Pancreas (tissue), 10 donors: ENCODE measurements at regions not wholly inside any gene's neighbourhood (a gene's known extent, or its start where the extent isn't known, plus 50 kb on each side); places are given as distances from the start of the nearest gene placed in this dataset.
"Not testable (repeated sequence)": the region's sequence is repeated elsewhere in the genome, so short reads cannot be mapped to it uniquely, and the experiment has no call there.

ENCODE experiments used
- ATAC-seq, 4 donors: fragments of 200-7000 bp; cut with Tn5 transposase; one replicate each; pipeline versions ENCODE4 v1.8.0 to v1.9.1; 2020; ENCODE audit warnings: mild to moderate bottlenecking in 4 of 4, moderate library complexity in 4 of 4
- DNase-seq, 6 donors: peaks; one replicate each; pipeline ENCODE4 v3.0.0-alpha.2; 2020
- FAIRE-seq: peaks from 2 replicates; lab custom pipeline; 2012; peaks lifted over from hg19 to GRCh38; lab: Jason Lieb, UNC
- H3K27ac ChIP-seq, 4 donors: fragments of 200-600 bp; sonication (generic); 1 replicate in 3 of 4; 2 replicates in 1 of 4; pipeline versions ENCODE4 v1.5.0 to v1.8.0; 2020
- H3K27me3 ChIP-seq, 4 donors: fragments of 200-600 bp; one replicate each; pipeline ENCODE4 v1.8.0; 2021
- H3K36me3 ChIP-seq, 3 donors: fragments of 200-600 bp; sonication (generic) in 1 of 3; one replicate each; pipeline versions ENCODE4 v1.5.0 to v1.8.0; 2020 to 2021
- H3K4me1 ChIP-seq, 3 donors: fragments of 200-600 bp; one replicate each; pipeline ENCODE4 v1.8.0; 2021
- H3K4me3 ChIP-seq, 4 donors: fragments of 200-600 bp; sonication (generic) in 2 of 4; one replicate each; pipeline versions ENCODE4 v1.5.0 to v1.8.0; 2020 to 2021
- H3K9me3 ChIP-seq, 4 donors: fragments of 200-600 bp; one replicate each; pipeline ENCODE4 v1.8.0; 2021
- WGBS, 2 donors: extraction: QIAGEN DNeasy Blood & Tissue Kit; methylation state at CpG; one replicate each; pipeline ENCODE4 v1.1.7; 2013; 5-methylcytosine and 5-hydroxymethylcytosine counted together
- intact Hi-C, 3 donors: fragments of 100-400 bp; cut with DNase I; formaldehyde crosslinking; loops; one replicate each; pipeline versions ENCODE4 v1.11.1 to v1.14.2; 2022
- donor health status: healthy with polysubstance abuse.
- donor health status: DM: no; HTN: no; CAD: no; lungs with moderate emphysema.
- donor health status: DM: no; HTN: no; CAD: no.
- donor health status: control.
- donor health status: control.
- donor health status: Bipolar disorder and iron deficiency.
- donor health status: DM: yes; HTN: yes; CAD: no.
- donor health status: DM: no; HTN: no; CAD: no.
- donor health status: DM: no; HTN: no; CAD: no.
- donor health status: DM: yes; HTN: yes; CAD: no.

- ATAC-seq: peak in 1 of 4 donors; percentile 59
- H3K27me3 ChIP-seq, FAIRE-seq, H3K4me3 ChIP-seq, intact Hi-C loops, H3K36me3 ChIP-seq, H3K9me3 ChIP-seq, H3K27ac ChIP-seq, H3K4me1 ChIP-seq, DNase-seq: not testable (repeated sequence)
- no CpG with 5 or more reads among the region's 3 CpGs for WGBS, 2 donors
Measured at GRCh38 chr1:146535575-146535974, 306.8 kb upstream of the NOTCH2NLA start.

- H3K9me3 ChIP-seq, H3K4me3 ChIP-seq, FAIRE-seq, ATAC-seq, H3K27me3 ChIP-seq, H3K4me1 ChIP-seq, H3K36me3 ChIP-seq, DNase-seq, intact Hi-C loops, H3K27ac ChIP-seq: not testable (repeated sequence)
- whole genome bisulfite sequencing, 2 donors: no CpG with 5 or more reads among the region's 6 CpGs
Measured at GRCh38 chr1:146530958-146531357, 302.1 kb upstream of the NOTCH2NLA start.

GRCh38 chr1:146522812-146523211 is 294.0 kb upstream of the NOTCH2NLA start:
- no CpG with 5 or more reads among the region's 4 CpGs for WGBS, 2 donors
- H3K4me1 ChIP-seq, DNase-seq, intact Hi-C loops, H3K4me3 ChIP-seq, H3K36me3 ChIP-seq, H3K27ac ChIP-seq, ATAC-seq, H3K27me3 ChIP-seq, H3K9me3 ChIP-seq, FAIRE-seq: not testable (repeated sequence)

- H3K27me3 ChIP-seq, H3K4me3 ChIP-seq, H3K4me1 ChIP-seq, H3K27ac ChIP-seq, H3K36me3 ChIP-seq, intact Hi-C loops, ATAC-seq, FAIRE-seq, DNase-seq, H3K9me3 ChIP-seq: not testable (repeated sequence)
- WGBS, 2 donors: no CpG with 5 or more reads among the region's 6 CpGs
Measured at GRCh38 chr1:146522345-146522744, 293.5 kb upstream of the NOTCH2NLA start.

- H3K36me3 ChIP-seq, H3K4me1 ChIP-seq, FAIRE-seq, intact Hi-C loops, H3K27ac ChIP-seq, DNase-seq, H3K4me3 ChIP-seq, H3K9me3 ChIP-seq, H3K27me3 ChIP-seq: not testable (repeated sequence)
- peak in 1 of 4 donors; percentile 13 for ATAC-seq
- WGBS, 2 donors: no CpG with 5 or more reads among the region's 2 CpGs
Measured at GRCh38 chr1:146521804-146522203, 293.0 kb upstream of the NOTCH2NLA start.

GRCh38 chr1:146513754-146514153 is 284.9 kb upstream of the NOTCH2NLA start:
- H3K27ac ChIP-seq, H3K9me3 ChIP-seq, intact Hi-C loops, H3K4me3 ChIP-seq, H3K36me3 ChIP-seq, ATAC-seq, FAIRE-seq, DNase-seq, H3K27me3 ChIP-seq, H3K4me1 ChIP-seq: not testable (repeated sequence)
- WGBS, 2 donors: no CpG with 5 or more reads among the region's 4 CpGs

- H3K36me3 ChIP-seq, FAIRE-seq, DNase-seq, H3K4me1 ChIP-seq, H3K4me3 ChIP-seq, intact Hi-C loops, H3K9me3 ChIP-seq, ATAC-seq, H3K27me3 ChIP-seq, H3K27ac ChIP-seq: not testable (repeated sequence)
- 90 to 97% methylated on average over 2 of the region's 7 CpGs for WGBS, 2 donors
Measured at GRCh38 chr1:146511047-146511777, 282.4 kb upstream of the NOTCH2NLA start.

GRCh38 chr1:146510248-146510983 is 281.6 kb upstream of the NOTCH2NLA start:
- FAIRE-seq, H3K9me3 ChIP-seq, H3K27ac ChIP-seq, H3K27me3 ChIP-seq, H3K4me1 ChIP-seq, DNase-seq, H3K36me3 ChIP-seq, intact Hi-C loops, ATAC-seq, H3K4me3 ChIP-seq: not testable (repeated sequence)
- WGBS, 2 donors: no CpG with 5 or more reads among the region's 4 CpGs

GRCh38 chr1:146504121-146504520 is 275.3 kb upstream of the NOTCH2NLA start:
- intact Hi-C loops: not testable (repeated sequence)
- WGBS, 2 donors: 76 to 100% methylated on average over 2 to 3 of the region's 4 CpGs

GRCh38 chr1:146487555-146487954 is 258.7 kb upstream of the NOTCH2NLA start:
- H3K27ac ChIP-seq, H3K27me3 ChIP-seq, FAIRE-seq, H3K9me3 ChIP-seq, H3K36me3 ChIP-seq, DNase-seq, H3K4me3 ChIP-seq, H3K4me1 ChIP-seq, intact Hi-C loops: not testable (repeated sequence)
- ATAC-seq: peak in 3 of 4 donors; percentile 24 to 40 (median 37)
- WGBS, 2 donors: no CpG with 5 or more reads among the region's 6 CpGs

More at GRCh38 chr1:146504121-146504520, 275.3 kb upstream of the NOTCH2NLA start:
- H3K27ac ChIP-seq, H3K27me3 ChIP-seq, ATAC-seq, H3K9me3 ChIP-seq, H3K4me3 ChIP-seq, H3K36me3 ChIP-seq, H3K4me1 ChIP-seq, DNase-seq, FAIRE-seq: not testable (repeated sequence)

- 3 to 5% methylated on average over 6 to 7 of the region's 24 CpGs for WGBS, 2 donors
- H3K27me3 ChIP-seq, intact Hi-C loops, DNase-seq, H3K27ac ChIP-seq, FAIRE-seq, H3K9me3 ChIP-seq, H3K36me3 ChIP-seq, H3K4me1 ChIP-seq: not testable (repeated sequence)
- peak in 3 of 4 donors; percentile 23 to 40 (median 34) for ATAC-seq
- peak overlapping the region in 2 of 4 donors; percentile 25 to 41 for H3K4me3 ChIP-seq
Measured at GRCh38 chr1:146487155-146487554, 258.3 kb upstream of the NOTCH2NLA start.
